GM18951 (cell line): ENCODE measurements at regions not wholly inside any gene's neighbourhood (a gene's known extent, or its start where the extent isn't known, plus 50 kb on each side); places are given as distances from the start of the nearest gene placed in this dataset.
"Not testable (repeated sequence)": the region's sequence is repeated elsewhere in the genome, so short reads cannot be mapped to it uniquely, and the experiment has no call there.

ENCODE experiments used
- POLR2A ChIP-seq: IDR thresholded peaks from 4 replicates; pipeline ENCODE4 v1.6.1; 2011; ENCODE audit warnings: mild to moderate bottlenecking; ENCODE audit not compliant: insufficient read length, insufficient read depth; ENCODE audit errors: extremely low read depth
- in situ Hi-C: fragments of 300-500 bp; cut with MboI; formaldehyde crosslinking; loops from one replicate; pipeline ENCODE4 v1.12.0; 2022; ENCODE audit warnings: low sequenced_read_pairs, mixed read lengths, inconsistent platforms; ENCODE audit not compliant: unreplicated experiment

DNA sequence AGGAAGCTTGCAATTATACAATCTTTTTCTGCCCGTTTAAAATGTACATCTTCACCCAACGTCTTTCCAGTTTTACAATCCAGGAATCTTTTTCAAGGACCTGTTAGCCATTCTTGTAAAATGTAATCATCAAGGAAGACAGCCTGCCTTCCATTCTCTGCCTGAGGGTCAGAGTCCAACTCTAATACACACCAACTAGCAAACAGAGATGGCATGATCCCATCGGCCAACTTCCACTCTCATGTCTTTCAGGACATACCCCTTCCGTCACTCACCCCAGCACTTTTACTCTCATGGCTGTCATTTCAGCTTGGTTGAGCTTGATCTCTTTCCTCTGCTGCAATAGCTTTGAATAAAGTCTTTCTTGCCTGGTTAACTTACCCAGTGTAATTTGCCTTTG lies 172.5 kb upstream of the NETO1 start:
- in situ Hi-C loops: no loop called here
- TF ChIP-seq POLR2A: no peak

DNA sequence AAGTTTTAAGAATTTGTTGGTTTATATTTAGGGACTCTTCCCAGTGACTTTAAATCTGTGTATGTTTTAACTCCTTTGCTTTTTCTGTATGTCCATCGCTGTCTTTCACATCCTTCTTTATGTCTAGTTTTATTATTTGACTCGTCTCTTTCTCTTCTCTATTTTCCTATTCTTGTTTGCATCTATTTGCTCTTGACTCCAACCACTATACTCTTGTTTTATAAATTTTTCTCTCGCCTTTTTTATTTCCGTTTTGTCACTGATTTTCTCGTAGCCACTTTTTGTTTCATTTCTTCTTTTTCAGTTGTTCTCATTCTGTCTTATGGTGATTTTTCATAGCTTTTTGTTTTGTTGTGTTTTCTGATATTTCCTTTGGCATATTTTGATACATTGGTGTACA lies 170.5 kb upstream of the NETO1 start:
- in situ Hi-C loops: no loop called here
- TF ChIP-seq POLR2A: no peak

GRCh38 chr18:73023975-73024374 lies 156.2 kb upstream of the NETO1 start:
- in situ Hi-C loops: no loop called here
- TF ChIP-seq POLR2A: no peak

GRCh38 chr18:73009691-73010090 lies 141.9 kb upstream of the NETO1 start:
- in situ Hi-C loops: no loop called here
- no peak for TF ChIP-seq POLR2A

DNA sequence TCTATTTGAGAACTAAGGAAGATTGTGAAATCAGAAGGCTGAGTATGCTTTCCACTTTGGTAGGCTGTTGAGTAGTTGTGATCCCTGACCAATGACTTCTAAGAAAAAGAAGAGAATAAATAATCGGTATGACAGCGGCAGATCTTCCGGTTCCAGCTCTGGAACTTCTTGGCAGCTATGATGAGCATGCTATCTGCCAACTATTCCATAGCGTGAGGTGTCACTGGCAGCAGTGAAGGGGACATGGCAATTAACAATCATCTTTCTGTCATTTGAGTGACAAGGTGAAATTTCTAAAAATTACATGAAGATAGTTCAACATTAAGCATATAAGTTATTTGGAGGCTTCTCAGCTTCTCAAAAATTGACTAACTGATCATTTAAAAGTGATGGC lies 140.1 kb upstream of the NETO1 start:
- in situ Hi-C loops: no loop called here
- no peak for TF ChIP-seq POLR2A

GRCh38 chr18:73007195-73007914 lies 139.6 kb upstream of the NETO1 start:
- in situ Hi-C loops: no loop called here
- no peak for TF ChIP-seq POLR2A

DNA sequence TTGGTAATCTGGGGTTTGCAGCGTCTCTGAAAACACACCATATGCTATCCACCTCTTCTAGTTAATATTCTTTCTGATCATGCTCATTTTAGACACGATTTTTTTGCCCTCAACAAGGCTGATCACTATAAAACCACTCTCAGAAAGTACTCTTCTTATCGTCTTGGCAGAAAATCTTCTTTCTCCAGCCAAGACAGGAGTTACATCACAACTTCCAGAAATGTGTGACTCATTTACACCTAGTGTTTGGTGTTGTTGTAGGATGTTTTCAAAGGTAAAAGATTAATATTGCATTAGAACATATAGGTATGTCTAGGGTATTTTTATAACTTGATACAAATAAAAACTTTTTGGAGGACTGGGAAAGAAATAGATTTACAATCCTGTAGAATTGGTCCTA lies 138.5 kb upstream of the NETO1 start:
- in situ Hi-C loops: no loop called here
- no peak for TF ChIP-seq POLR2A

DNA sequence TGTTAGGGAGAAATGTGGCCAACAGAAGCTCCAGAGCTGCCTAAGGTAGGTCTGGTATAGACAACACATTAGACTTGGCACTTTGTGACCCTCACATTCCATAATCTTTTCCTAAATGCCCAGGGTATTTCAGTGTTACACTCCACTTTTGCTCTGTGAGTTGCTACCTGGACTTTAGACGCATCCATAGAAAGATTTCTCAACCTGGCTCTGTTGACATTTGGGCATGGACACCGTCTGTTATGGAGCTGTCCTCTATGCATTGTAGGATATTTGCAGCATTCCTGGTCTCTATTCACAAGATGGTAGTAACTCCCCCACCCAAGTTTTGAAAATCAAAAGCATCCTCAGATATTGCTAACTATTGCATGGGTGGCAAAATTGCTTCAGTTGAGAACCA lies 136.5 kb upstream of the NETO1 start:
- no peak for TF ChIP-seq POLR2A
- in situ Hi-C loops: no loop called here

GRCh38 chr18:72999971-73000607 lies 132.3 kb upstream of the NETO1 start:
- TF ChIP-seq POLR2A: no peak
- in situ Hi-C loops: no loop called here

DNA sequence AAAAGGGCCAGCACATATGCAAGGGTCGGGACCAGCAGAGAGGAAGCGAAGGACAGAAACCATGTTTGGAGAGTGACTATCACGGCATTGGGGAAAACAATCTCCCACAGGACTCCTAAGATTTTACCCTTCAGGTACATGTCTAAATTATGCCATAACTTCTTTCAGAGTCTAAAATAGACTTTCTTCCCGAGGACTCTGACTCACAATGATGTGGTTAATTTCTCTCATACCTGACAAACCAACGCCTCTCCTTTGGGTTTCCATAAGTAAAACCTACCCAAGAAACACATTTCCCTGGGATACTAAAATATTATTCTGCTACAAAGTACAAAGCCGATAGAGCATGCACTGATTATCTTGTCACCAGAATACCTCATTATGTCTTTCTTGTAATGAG lies 127.8 kb upstream of the NETO1 start:
- TF ChIP-seq POLR2A: no peak
- in situ Hi-C loops: no loop called here

DNA sequence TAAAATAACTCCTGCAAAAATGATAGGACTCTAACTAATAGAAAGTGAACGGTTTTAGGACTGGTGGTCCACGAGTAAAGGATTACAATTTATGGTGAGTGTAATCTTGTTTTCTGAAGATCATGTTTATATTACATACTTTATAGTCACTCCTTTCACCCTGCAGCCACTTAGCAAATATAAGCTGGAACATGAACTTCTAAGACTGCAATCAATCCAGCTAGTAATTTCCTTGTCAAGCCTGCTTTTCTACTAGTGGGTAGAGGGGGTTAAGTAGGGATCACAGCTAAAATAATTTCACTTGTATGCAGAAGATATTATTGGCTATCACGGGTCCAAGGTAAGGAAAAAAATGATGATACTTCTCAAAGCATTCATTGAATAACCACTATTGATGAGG lies 125.5 kb upstream of the NETO1 start:
- in situ Hi-C loops: no loop called here
- no peak for TF ChIP-seq POLR2A

- no peak for TF ChIP-seq POLR2A
- in situ Hi-C loops: no loop called here
These were observed 123.6 kb upstream of the NETO1 start for GRCh38 chr18:72991379-72991778.

GRCh38 chr18:72987570-72987969 lies 119.8 kb upstream of the NETO1 start:
- in situ Hi-C loops: not testable (repeated sequence)

- no peak for TF ChIP-seq POLR2A
- in situ Hi-C loops: no loop called here
These were observed 118.3 kb upstream of the NETO1 start for GRCh38 chr18:72986103-72986502.
